ENCODE measurements at regions not wholly inside any gene's neighbourhood (a gene's known extent, or its start where the extent isn't known, plus 50 kb on each side); places are given as distances from the start of the nearest gene placed in this dataset.

DNA sequence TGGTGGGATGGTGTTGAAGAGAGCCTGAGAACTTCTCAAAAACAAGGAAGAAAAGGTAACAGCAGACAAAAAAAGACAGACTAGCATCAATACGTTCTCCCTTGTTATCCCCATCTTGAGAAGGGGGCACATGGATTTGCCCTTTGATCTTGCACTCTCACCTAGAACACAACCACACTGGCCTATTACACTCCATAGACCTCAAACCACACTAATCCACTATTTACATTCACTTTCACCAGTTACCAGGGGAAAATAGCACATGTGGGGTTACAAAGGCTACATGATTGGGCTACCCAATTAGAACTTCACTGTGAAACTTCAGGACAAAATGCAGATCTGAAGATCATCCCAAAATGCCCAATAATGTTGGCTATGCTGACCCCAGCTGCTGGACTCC lies 72.6 kb upstream of the SELENOP start:
- Mint-ChIP-seq H3K9me3 (ENCODE audit: low read depth) (no peaks in the 10 kb centered on the region), H3K36me3 (ENCODE audit: low read depth) (no peaks in the 10 kb centered on the region), H3K4me3 (ENCODE audit: unreplicated experiment) (no peak overlapping the region), H3K27ac (ENCODE audit: unreplicated experiment) (no peak overlapping the region), H3K27me3 (ENCODE audit: low read depth) (peaks cover 14% of the 10 kb centered on the region), H3K4me1 (ENCODE audit: low read depth) (no peaks in the 10 kb centered on the region)
- TF ChIP-seq, protein P1, sequence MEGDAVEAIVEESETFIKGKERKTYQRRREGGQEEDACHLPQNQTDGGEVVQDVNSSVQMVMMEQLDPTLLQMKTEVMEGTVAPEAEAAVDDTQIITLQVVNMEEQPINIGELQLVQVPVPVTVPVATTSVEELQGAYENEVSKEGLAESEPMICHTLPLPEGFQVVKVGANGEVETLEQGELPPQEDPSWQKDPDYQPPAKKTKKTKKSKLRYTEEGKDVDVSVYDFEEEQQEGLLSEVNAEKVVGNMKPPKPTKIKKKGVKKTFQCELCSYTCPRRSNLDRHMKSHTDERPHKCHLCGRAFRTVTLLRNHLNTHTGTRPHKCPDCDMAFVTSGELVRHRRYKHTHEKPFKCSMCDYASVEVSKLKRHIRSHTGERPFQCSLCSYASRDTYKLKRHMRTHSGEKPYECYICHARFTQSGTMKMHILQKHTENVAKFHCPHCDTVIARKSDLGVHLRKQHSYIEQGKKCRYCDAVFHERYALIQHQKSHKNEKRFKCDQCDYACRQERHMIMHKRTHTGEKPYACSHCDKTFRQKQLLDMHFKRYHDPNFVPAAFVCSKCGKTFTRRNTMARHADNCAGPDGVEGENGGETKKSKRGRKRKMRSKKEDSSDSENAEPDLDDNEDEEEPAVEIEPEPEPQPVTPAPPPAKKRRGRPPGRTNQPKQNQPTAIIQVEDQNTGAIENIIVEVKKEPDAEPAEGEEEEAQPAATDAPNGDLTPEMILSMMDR (IDR thresholded peaks at IDR 0.05) = no peak
- no peak for DNase-seq (ENCODE audit: low spot score)

DNA sequence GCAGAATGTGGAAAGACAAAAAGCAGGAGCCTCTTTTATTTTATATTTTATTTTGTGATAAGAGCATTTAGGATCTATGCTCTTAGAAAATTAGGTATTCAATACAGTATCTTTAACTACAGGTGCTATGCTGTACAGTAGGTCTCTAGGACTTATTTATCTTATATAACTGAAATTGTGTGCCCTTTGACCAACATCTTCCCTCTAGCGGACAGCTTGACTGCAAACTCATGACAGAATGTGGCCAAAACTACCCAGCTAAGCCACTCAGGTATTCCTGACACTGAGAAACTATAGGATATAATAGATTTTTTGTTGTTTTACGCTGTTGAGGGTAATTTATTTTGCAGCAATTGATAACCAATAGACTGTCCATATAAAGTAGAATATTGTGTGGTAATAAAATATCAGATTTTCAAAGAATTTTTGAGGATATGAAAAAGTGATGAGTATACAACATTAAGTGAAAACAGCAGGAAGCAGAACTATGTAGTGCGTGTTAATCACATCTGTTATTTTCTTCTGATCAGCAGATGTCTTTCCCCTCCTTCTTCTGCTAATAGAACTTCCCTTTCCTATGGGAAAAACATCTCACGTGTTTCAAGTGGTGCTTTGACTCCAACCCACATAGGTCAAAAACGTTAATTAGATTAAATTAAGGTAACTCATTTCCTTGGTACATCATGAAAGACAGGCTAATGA lies 69.9 kb upstream of the SELENOP start:
- no peaks in the 10 kb centered on the region for H3K9me3 Mint-ChIP-seq (ENCODE audit: low read depth)
- no peak overlapping the region for H3K4me3 Mint-ChIP-seq (ENCODE audit: unreplicated experiment)
- H3K4me1 Mint-ChIP-seq (ENCODE audit: low read depth) = peaks cover 3% of the 10 kb centered on the region
- TF ChIP-seq, protein P1 (IDR thresholded peaks at IDR 0.05) = no peak
- no peaks in the 10 kb centered on the region for H3K36me3 Mint-ChIP-seq (ENCODE audit: low read depth)
- DNase-seq (ENCODE audit: low spot score) = no peak
- no peak overlapping the region for H3K27ac Mint-ChIP-seq (ENCODE audit: unreplicated experiment)
- H3K27me3 Mint-ChIP-seq (ENCODE audit: low read depth) = peaks cover 10% of the 10 kb centered on the region

DNA sequence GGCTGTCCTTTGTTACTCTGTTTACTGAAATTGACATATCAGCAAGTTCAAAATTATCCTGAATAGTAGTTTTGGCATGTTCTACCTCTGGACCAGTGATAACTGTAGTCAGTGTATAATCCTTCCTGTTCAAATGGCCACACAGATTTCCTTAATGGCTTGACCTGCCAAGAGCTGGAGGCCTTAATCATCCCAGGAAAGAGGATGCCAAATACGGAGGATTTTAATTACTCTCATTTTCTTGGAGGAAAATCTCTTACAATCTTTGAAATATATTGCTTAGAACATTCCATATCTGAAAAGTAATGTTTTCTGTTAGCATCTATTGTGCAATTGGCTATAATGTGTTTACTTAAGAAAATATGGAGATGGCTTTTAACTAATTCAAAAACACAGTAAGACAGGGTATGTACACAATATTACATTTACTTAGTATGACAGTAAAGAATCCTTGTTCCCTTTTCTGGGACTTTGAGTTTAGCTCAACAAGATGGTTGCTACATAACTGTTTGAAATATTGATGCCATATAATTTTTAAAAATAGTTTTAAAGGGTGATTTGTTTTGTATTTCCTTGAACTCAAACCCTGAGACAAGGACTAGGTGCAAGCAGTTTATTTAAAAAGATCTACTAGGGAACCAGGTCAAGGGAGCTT lies 68.9 kb upstream of the SELENOP start:
- H3K27ac Mint-ChIP-seq (ENCODE audit: unreplicated experiment) = no peak overlapping the region
- H3K27me3 Mint-ChIP-seq (ENCODE audit: low read depth) = peaks cover 12% of the 10 kb centered on the region
- H3K9me3 Mint-ChIP-seq (ENCODE audit: low read depth) = no peaks in the 10 kb centered on the region
- peaks cover 3% of the 10 kb centered on the region for H3K4me1 Mint-ChIP-seq (ENCODE audit: low read depth)
- H3K36me3 Mint-ChIP-seq (ENCODE audit: low read depth) = no peaks in the 10 kb centered on the region
- TF ChIP-seq, protein P1 (IDR thresholded peaks at IDR 0.05) = no peak
- DNase-seq (ENCODE audit: low spot score) = no peak
- H3K4me3 Mint-ChIP-seq (ENCODE audit: unreplicated experiment) = no peak overlapping the region

DNA sequence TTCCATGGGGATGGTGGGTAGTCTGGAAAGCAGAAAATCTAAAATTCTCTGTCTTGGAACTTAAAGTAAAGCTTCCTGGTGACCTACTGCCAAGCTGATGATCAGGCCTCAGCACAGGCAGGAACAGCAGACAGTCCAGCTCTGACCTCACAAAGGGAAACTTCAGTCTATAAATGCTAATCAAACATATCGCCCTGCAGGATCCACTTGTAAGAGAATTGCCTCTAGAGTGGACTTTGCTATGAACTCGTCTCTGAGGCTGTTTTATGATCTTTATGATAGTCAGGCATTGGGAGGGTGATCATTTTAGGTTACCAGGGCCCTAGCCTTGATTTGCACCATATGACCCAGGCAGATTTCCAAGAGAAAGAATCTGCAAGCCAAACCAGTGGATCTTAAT lies 67.6 kb upstream of the SELENOP start:
- no peaks in the 10 kb centered on the region for H3K36me3 Mint-ChIP-seq (ENCODE audit: low read depth)
- peaks cover 3% of the 10 kb centered on the region for H3K4me1 Mint-ChIP-seq (ENCODE audit: low read depth)
- peaks cover 15% of the 10 kb centered on the region for H3K27me3 Mint-ChIP-seq (ENCODE audit: low read depth)
- no peak overlapping the region for H3K4me3 Mint-ChIP-seq (ENCODE audit: unreplicated experiment)
- no peak overlapping the region for H3K27ac Mint-ChIP-seq (ENCODE audit: unreplicated experiment)
- TF ChIP-seq, protein P1 (IDR thresholded peaks at IDR 0.05) = no peak
- no peak for DNase-seq (ENCODE audit: low spot score)
- no peaks in the 10 kb centered on the region for H3K9me3 Mint-ChIP-seq (ENCODE audit: low read depth)

DNA sequence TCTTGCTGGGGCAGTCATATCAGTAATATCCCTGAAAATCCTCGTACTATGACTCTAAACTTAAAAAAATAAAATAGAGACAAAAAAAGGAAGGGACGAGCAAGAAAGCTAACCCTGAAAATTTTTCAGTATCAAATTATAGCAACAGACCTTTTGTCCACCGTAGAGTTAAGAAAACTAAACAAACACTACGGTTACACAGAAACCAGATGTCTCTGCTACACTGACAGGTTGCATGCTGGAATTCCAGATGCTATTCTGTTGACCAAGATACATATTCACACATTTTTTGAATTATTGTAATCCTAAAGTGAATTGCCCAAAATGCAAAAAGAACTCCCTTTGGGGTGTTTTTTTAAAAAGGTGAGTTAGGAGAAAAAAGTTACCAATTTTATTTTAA lies 66.9 kb upstream of the SELENOP start:
- Mint-ChIP-seq H3K9me3 (ENCODE audit: low read depth) (no peaks in the 10 kb centered on the region), H3K36me3 (ENCODE audit: low read depth) (no peaks in the 10 kb centered on the region), H3K4me3 (ENCODE audit: unreplicated experiment) (no peak overlapping the region), H3K4me1 (ENCODE audit: low read depth) (peaks cover 3% of the 10 kb centered on the region), H3K27ac (ENCODE audit: unreplicated experiment) (no peak overlapping the region), H3K27me3 (ENCODE audit: low read depth) (peaks cover 16% of the 10 kb centered on the region)
- no peak for DNase-seq (ENCODE audit: low spot score)
- TF ChIP-seq, protein P1 (IDR thresholded peaks at IDR 0.05) = no peak
